Activated CD4-positive, alpha-beta T cell treated with anti-CD3 and anti-CD28 coated beads, Interleukin-2, Interleukin-4, amounts not matched to agents 100 ng/mL and 50 ng/mL, durations not matched to agents 16 hours and 8 hours (primary cell): ENCODE measurements at regions not wholly inside any gene's neighbourhood (a gene's known extent, or its start where the extent isn't known, plus 50 kb on each side); places are given as distances from the start of the nearest gene placed in this dataset.

ENCODE experiments used
- DNase-seq: peaks from one replicate; pipeline ENCODE4 v3.0.0-alpha.2; 2020; ENCODE audit warnings: low spot score

- no peak for DNase-seq
Observed at GRCh38 chr2:126495189-126495588, 160.8 kb upstream of the GYPC start.

- peak; percentile 16 for DNase-seq
Observed at GRCh38 chr2:126496493-126496892, 159.5 kb upstream of the GYPC start.

GRCh38 chr2:126503476-126503875 lies 152.5 kb upstream of the GYPC start:
- DNase-seq, result no peak

- DNase-seq, result no peak
Observed at GRCh38 chr2:126504949-126505348, 151.0 kb upstream of the GYPC start.

- no peak for DNase-seq
Observed at GRCh38 chr2:126506786-126507185, 149.2 kb upstream of the GYPC start.

GRCh38 chr2:126507425-126507911 lies 148.5 kb upstream of the GYPC start:
- DNase-seq, result no peak

GRCh38 chr2:126510356-126510755 lies 145.6 kb upstream of the GYPC start:
- no peak for DNase-seq

GRCh38 chr2:126510960-126511359 lies 145.0 kb upstream of the GYPC start:
- DNase-seq, result no peak

GRCh38 chr2:126512026-126512425 lies 143.9 kb upstream of the GYPC start:
- no peak for DNase-seq

GRCh38 chr2:126513033-126513432 lies 142.9 kb upstream of the GYPC start:
- DNase-seq, result no peak

GRCh38 chr2:126515471-126515870 lies 140.5 kb upstream of the GYPC start:
- DNase-seq, result no peak

GRCh38 chr2:126518196-126518595 lies 137.8 kb upstream of the GYPC start:
- DNase-seq, result no peak

- peak; percentile 42 for DNase-seq
Observed at GRCh38 chr2:126527836-126528490, 128.0 kb upstream of the GYPC start.

GRCh38 chr2:126531029-126531428 lies 124.9 kb upstream of the GYPC start:
- DNase-seq, result no peak

- no peak for DNase-seq
Observed at GRCh38 chr2:126534478-126534877, 121.5 kb upstream of the GYPC start.

- DNase-seq, result no peak
Observed at GRCh38 chr2:126535408-126535807, 120.5 kb upstream of the GYPC start.

GRCh38 chr2:126536605-126537200 lies 119.3 kb upstream of the GYPC start:
- no peak for DNase-seq

- no peak for DNase-seq
Observed at GRCh38 chr2:126539101-126539500, 116.9 kb upstream of the GYPC start.

GRCh38 chr2:126542247-126542646 lies 113.7 kb upstream of the GYPC start:
- DNase-seq, result no peak

- no peak for DNase-seq
Observed at GRCh38 chr2:126543081-126543480, 112.9 kb upstream of the GYPC start.

GRCh38 chr2:126558029-126558428 lies 97.9 kb upstream of the GYPC start:
- DNase-seq, result no peak

- DNase-seq, result no peak
Observed at GRCh38 chr2:126568734-126569133, 87.2 kb upstream of the GYPC start.

- no peak for DNase-seq
Observed at GRCh38 chr2:126571403-126571802, 84.6 kb upstream of the GYPC start.

- DNase-seq, result no peak
Observed at GRCh38 chr2:126575631-126576030, 80.3 kb upstream of the GYPC start.
